OCI-LY1 (cell line): ENCODE measurements at regions not wholly inside any gene's neighbourhood (a gene's known extent, or its start where the extent isn't known, plus 50 kb on each side); places are given as distances from the start of the nearest gene placed in this dataset.

Experiments
- H2AFZ ChIP-seq: fragments of 200-600 bp; sonication (generic), shearing (Covaris generic); 2 replicates; pipeline ENCODE4 v1.6.0; 2014; ENCODE audit warnings: antibody characterized with exemption, mild to moderate bottlenecking, low read length
- H3F3A ChIP-seq: fragments of 200-600 bp; sonication (generic), shearing (Covaris generic); 2 replicates; pipeline ENCODE4 v1.6.0; 2014; ENCODE audit warnings: mild to moderate bottlenecking, antibody characterized with exemption, low read length, moderate library complexity; ENCODE audit not compliant: insufficient read depth
- H3K27ac ChIP-seq: fragments of 200-600 bp; sonication (generic); 2 replicates; pipeline ENCODE4 v1.5.1; 2014; ENCODE audit warnings: low read length, mixed run types, mild to moderate bottlenecking, low read depth; ENCODE audit not compliant: poor library complexity, severe bottlenecking
- H3K27me3 ChIP-seq: fragments of 200-600 bp; sonication (generic); 2 replicates; pipeline ENCODE4 v1.6.0; 2014; ENCODE audit warnings: antibody characterized with exemption, mild to moderate bottlenecking, low read length, moderate library complexity; ENCODE audit not compliant: insufficient read depth
- H3K36me3 ChIP-seq: fragments of 200-600 bp; sonication (generic); 2 replicates; pipeline ENCODE4 v1.6.1; 2014; ENCODE audit warnings: mild to moderate bottlenecking, antibody characterized with exemption, low read length, moderate library complexity, mixed read lengths; ENCODE audit not compliant: insufficient read depth
- H3K4me1 ChIP-seq: fragments of 200-600 bp; sonication (generic); 2 replicates; pipeline ENCODE4 v1.5.1; 2014; ENCODE audit warnings: mild to moderate bottlenecking, low read length, moderate library complexity; ENCODE audit not compliant: insufficient read depth, severe bottlenecking
- H3K4me2 ChIP-seq: fragments of 200-600 bp; sonication (generic), shearing (Covaris generic); 2 replicates; pipeline ENCODE4 v1.6.1; 2014; ENCODE audit warnings: low read length
- H3K4me3 ChIP-seq: fragments of 200-600 bp; sonication (generic); 2 replicates; pipeline ENCODE4 v1.5.1; 2014; ENCODE audit warnings: low read length, low read depth, mild to moderate bottlenecking, mixed read lengths; ENCODE audit not compliant: poor library complexity, severe bottlenecking
- H3K79me2 ChIP-seq: fragments of 200-600 bp; shearing (Covaris generic); 2 replicates; pipeline ENCODE4 v1.6.1; 2016; ENCODE audit warnings: mixed run types, low read length, mixed read lengths; ENCODE audit not compliant: insufficient read depth
- H3K9ac ChIP-seq: fragments of 200-600 bp; sonication (generic), shearing (Covaris generic); 2 replicates; pipeline ENCODE4 v1.6.1; 2014; ENCODE audit warnings: mild to moderate bottlenecking, low read length, mixed read lengths
- H3K9me2 ChIP-seq: fragments of 200-600 bp; sonication (generic), shearing (Covaris generic); 2 replicates; pipeline ENCODE4 v1.6.1; 2014; ENCODE audit warnings: low read depth, mild to moderate bottlenecking, low read length, mixed read lengths
- H3K9me3 ChIP-seq: fragments of 200-600 bp; shearing (Covaris generic); 2 replicates; pipeline ENCODE4 v1.6.1; 2014; ENCODE audit warnings: low read length, mixed read lengths
- H4K20me1 ChIP-seq: fragments of 200-600 bp; sonication (generic), shearing (Covaris generic); 2 replicates; pipeline ENCODE4 v1.6.0; 2016; ENCODE audit warnings: mild to moderate bottlenecking, low read length; ENCODE audit not compliant: insufficient read depth
- EZH2 ChIP-seq: fragments of 200-600 bp; sonication (generic), shearing (Covaris generic); IDR thresholded peaks from 2 replicates; pipeline ENCODE4 v1.8.0; 2017; ENCODE audit warnings: borderline replicate concordance, mixed run types, mild to moderate bottlenecking, antibody characterized with exemption, low read length, moderate library complexity, mixed read lengths
- TF ChIP-seq, protein P1 (sequence below): fragments of 200-600 bp; sonication (generic), shearing (Covaris generic); IDR thresholded peaks from 2 replicates; pipeline ENCODE4 v1.5.1; 2017; ENCODE audit warnings: mild to moderate bottlenecking, antibody characterized with exemption, low read length, moderate library complexity, mixed read lengths

DNA sequence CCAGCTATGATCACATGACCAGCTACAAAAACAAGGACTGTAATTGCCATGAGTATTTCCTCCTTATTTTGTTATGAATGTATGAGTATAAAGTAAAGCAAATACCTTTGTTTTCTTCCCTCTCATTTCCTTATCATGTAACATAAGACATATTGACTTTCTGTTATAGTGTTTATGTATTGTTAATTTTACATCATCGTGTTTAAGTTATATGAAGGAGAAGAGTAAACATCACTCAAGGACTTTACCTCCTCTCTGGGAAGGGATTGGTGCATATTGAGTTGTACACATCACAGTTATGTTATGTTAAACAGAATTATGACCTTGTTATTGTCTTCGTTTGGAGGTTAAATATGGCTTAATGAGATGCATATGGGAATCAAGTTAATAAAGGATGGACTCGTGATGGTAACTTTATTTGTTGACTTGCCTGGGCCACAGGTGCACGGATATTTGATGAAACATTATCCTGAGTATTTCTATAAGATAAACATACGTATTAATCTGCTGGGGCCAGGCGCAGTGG is 57.3 kb upstream of the CNKSR3 start:
- Histone ChIP-seq H2AFZ (no peak overlapping the region), H3K9me3 (no peaks in the 10 kb centered on the region), H3F3A (no peaks in the 10 kb centered on the region), H3K79me2 (no peaks in the 10 kb centered on the region), H3K4me3 (no peak overlapping the region), H3K9me2 (no peaks in the 10 kb centered on the region), H3K4me2 (no peak overlapping the region), H4K20me1 (no peaks in the 10 kb centered on the region), H3K36me3 (no peaks in the 10 kb centered on the region), H3K4me1 (no peaks in the 10 kb centered on the region), H3K27ac (no peak overlapping the region), H3K27me3 (no peaks in the 10 kb centered on the region), H3K9ac (no peak overlapping the region)
- TF ChIP-seq EZH2 = no peak
- TF ChIP-seq, protein P1, sequence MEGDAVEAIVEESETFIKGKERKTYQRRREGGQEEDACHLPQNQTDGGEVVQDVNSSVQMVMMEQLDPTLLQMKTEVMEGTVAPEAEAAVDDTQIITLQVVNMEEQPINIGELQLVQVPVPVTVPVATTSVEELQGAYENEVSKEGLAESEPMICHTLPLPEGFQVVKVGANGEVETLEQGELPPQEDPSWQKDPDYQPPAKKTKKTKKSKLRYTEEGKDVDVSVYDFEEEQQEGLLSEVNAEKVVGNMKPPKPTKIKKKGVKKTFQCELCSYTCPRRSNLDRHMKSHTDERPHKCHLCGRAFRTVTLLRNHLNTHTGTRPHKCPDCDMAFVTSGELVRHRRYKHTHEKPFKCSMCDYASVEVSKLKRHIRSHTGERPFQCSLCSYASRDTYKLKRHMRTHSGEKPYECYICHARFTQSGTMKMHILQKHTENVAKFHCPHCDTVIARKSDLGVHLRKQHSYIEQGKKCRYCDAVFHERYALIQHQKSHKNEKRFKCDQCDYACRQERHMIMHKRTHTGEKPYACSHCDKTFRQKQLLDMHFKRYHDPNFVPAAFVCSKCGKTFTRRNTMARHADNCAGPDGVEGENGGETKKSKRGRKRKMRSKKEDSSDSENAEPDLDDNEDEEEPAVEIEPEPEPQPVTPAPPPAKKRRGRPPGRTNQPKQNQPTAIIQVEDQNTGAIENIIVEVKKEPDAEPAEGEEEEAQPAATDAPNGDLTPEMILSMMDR = no peak

DNA sequence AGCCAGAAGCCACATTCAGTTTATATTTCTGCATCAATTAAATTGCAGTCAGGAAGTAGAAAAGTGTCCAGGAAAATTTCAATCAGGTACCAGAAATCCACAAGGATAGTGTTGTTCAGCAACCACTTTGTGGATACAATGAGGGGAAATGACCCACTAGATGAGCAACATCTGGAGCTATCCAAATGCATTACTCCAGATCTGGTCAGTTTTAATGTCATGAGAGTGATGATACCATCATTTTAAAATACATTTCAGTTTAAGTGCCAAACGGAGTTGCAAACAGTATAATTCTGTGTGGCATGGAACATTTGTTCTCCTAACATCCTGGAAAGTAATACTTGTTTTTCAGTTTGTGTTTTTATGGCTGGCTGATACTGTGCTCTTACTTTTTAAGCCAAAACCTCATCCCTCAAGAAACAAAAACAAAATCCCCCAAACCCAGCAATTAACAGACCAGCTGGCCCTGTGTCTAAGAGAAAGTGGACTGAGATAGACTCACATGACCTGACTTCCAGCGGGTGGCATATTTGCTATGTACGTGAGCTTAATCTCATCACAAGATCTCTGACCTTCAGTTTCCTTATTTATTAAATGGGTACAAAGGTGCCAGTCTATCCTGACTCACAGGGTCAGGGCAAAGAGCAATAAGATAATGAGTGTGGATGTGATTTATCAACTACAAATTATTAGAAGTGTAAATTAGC is 58.8 kb upstream of the CNKSR3 start:
- Histone ChIP-seq H3K9me2 (no peaks in the 10 kb centered on the region), H2AFZ (no peak overlapping the region), H3F3A (no peaks in the 10 kb centered on the region), H3K4me1 (no peaks in the 10 kb centered on the region), H3K4me3 (no peak overlapping the region), H3K9ac (no peak overlapping the region), H4K20me1 (no peaks in the 10 kb centered on the region), H3K79me2 (no peaks in the 10 kb centered on the region), H3K36me3 (no peaks in the 10 kb centered on the region), H3K27ac (no peak overlapping the region), H3K4me2 (no peak overlapping the region), H3K9me3 (no peaks in the 10 kb centered on the region), H3K27me3 (no peaks in the 10 kb centered on the region)
- no peak for TF ChIP-seq EZH2
- TF ChIP-seq, protein P1 = no peak

DNA sequence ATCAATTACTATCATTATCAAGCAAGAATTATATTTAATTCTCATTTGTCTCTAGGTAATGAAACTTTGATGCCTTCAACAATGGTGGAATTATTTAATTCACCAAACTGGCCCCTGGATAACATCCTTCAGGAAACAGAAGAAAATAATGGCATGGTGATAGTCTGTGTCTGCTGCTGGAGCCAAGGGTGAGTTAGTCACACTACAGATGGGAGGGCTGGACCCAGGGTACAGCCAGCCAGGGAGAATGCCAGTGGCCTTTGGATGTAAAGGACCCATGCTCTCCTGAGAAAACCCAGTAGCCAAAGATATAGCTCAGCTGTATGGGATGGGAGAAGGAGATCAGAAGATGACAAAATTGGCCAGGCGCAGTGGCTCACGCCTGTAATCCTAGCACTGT is 60.0 kb upstream of the CNKSR3 start:
- Histone ChIP-seq H2AFZ (no peak overlapping the region), H3K9me3 (no peaks in the 10 kb centered on the region), H3K36me3 (no peaks in the 10 kb centered on the region), H3F3A (no peaks in the 10 kb centered on the region), H4K20me1 (no peaks in the 10 kb centered on the region), H3K79me2 (no peaks in the 10 kb centered on the region), H3K27ac (no peak overlapping the region), H3K9me2 (no peaks in the 10 kb centered on the region), H3K4me1 (no peaks in the 10 kb centered on the region), H3K27me3 (no peaks in the 10 kb centered on the region), H3K9ac (no peak overlapping the region), H3K4me2 (no peak overlapping the region), H3K4me3 (no peak overlapping the region)
- no peak for TF ChIP-seq EZH2
- TF ChIP-seq, protein P1 = no peak
